ENCODE measurements at regions not wholly inside any gene's neighbourhood (a gene's known extent, or its start where the extent isn't known, plus 50 kb on each side); places are given as distances from the start of the nearest gene placed in this dataset.
A peak's percentile ranks its signal among the peaks of the same experiment; 100 is the strongest.

- no CpG with 5 or more reads among the region's 6 CpGs for WGBS (ENCODE audit: extremely low coverage, insufficient coverage, insufficient read length)
- Histone ChIP-seq H3K9me3 (ENCODE audit: insufficient read depth, low read depth, low read length) (no peaks in the 10 kb centered on the region), H3K79me1 (ENCODE audit: low read length) (no peaks in the 10 kb centered on the region), H2AK5ac (ENCODE audit: low read length) (no peak overlapping the region), H3K4ac (ENCODE audit: low read depth, low read length) (peak overlapping the region; percentile 15), H3K14ac (ENCODE audit: low read length) (no peak overlapping the region), H3K4me3 (ENCODE audit: low read depth, low read length) (no peak overlapping the region), H3K4me2 (ENCODE audit: low read length) (no peak overlapping the region), H2BK5ac (ENCODE audit: low read depth, low read length, poor library complexity) (no peak overlapping the region), H3K79me2 (ENCODE audit: control insufficient read depth, insufficient read depth, low read length, poor library complexity) (no peaks in the 10 kb centered on the region), H2AFZ (ENCODE audit: insufficient read depth, low read length, poor library complexity) (no peak overlapping the region), H4K8ac (ENCODE audit: low read depth, low read length) (no peak overlapping the region), H3K18ac (ENCODE audit: low read length) (no peak overlapping the region), H3K23ac (ENCODE audit: low read length) (no peak overlapping the region), H2BK120ac (ENCODE audit: insufficient read depth, low read length, poor library complexity) (no peak overlapping the region), H3K9ac (ENCODE audit: low read length) (no peak overlapping the region), H4K91ac (ENCODE audit: low read depth, low read length) (no peak overlapping the region), H3K4me1 (ENCODE audit: control insufficient read depth in 1 of 2, insufficient read depth in 2 of 2, low read length in 2 of 2) (no peaks in the 10 kb centered on the region), H3K27me3 (ENCODE audit: insufficient read depth, low read length) (no peaks in the 10 kb centered on the region), H4K12ac (ENCODE audit: low read depth, low read length) (no peak overlapping the region), H2BK12ac (ENCODE audit: low read length) (no peak overlapping the region), H3K36me3 (ENCODE audit: control insufficient read depth in 1 of 2, insufficient read depth in 2 of 2, low read length in 2 of 2) (no peaks in the 10 kb centered on the region), H3K27ac (ENCODE audit: low read depth, low read length) (no peak overlapping the region)
- DNase-seq: no peak
These were observed 117.7 kb upstream of the CCDC28A start for GRCh38 chr6:138655828-138656227.

- Histone ChIP-seq H3K14ac (ENCODE audit: low read length) (no peak overlapping the region), H3K36me3 (ENCODE audit: control insufficient read depth in 1 of 2, insufficient read depth in 2 of 2, low read length in 2 of 2) (no peaks in the 10 kb centered on the region)
These were observed 117.1 kb upstream of the CCDC28A start for GRCh38 chr6:138656364-138657064.

GRCh38 chr6:138657065-138657425, 116.5 kb upstream of the CCDC28A start:
- Histone ChIP-seq H3K4me3 (ENCODE audit: low read depth, low read length) (no peak overlapping the region), H3K4me2 (ENCODE audit: low read length) (no peak overlapping the region), H3K79me1 (ENCODE audit: low read length) (peaks cover 5% of the 10 kb centered on the region), H2AFZ (ENCODE audit: insufficient read depth, low read length, poor library complexity) (no peak overlapping the region), H3K18ac (ENCODE audit: low read length) (no peak overlapping the region), H4K91ac (ENCODE audit: low read depth, low read length) (no peak overlapping the region), H3K4ac (ENCODE audit: low read depth, low read length) (no peak overlapping the region), H3K9me3 (ENCODE audit: insufficient read depth, low read depth, low read length) (no peaks in the 10 kb centered on the region), H3K14ac (ENCODE audit: low read length) (no peak overlapping the region), H3K79me2 (ENCODE audit: control insufficient read depth, insufficient read depth, low read length, poor library complexity) (peaks cover 3% of the 10 kb centered on the region), H3K23ac (ENCODE audit: low read length) (no peak overlapping the region), H3K9ac (ENCODE audit: low read length) (no peak overlapping the region), H2BK12ac (ENCODE audit: low read length) (no peak overlapping the region), H3K36me3 (ENCODE audit: control insufficient read depth in 1 of 2, insufficient read depth in 2 of 2, low read length in 2 of 2) (no peaks in the 10 kb centered on the region), H4K8ac (ENCODE audit: low read depth, low read length) (no peak overlapping the region), H2BK120ac (ENCODE audit: insufficient read depth, low read length, poor library complexity) (no peak overlapping the region), H2BK5ac (ENCODE audit: low read depth, low read length, poor library complexity) (no peak overlapping the region), H2AK5ac (ENCODE audit: low read length) (no peak overlapping the region), H3K27ac (ENCODE audit: low read depth, low read length) (no peak overlapping the region), H3K4me1 (ENCODE audit: control insufficient read depth in 1 of 2, insufficient read depth in 2 of 2, low read length in 2 of 2) (peaks cover 0 to 3% of the 10 kb centered on the region in 2 experiments), H3K27me3 (ENCODE audit: insufficient read depth, low read length) (no peaks in the 10 kb centered on the region), H4K12ac (ENCODE audit: low read depth, low read length) (no peak overlapping the region)
- WGBS (ENCODE audit: extremely low coverage, insufficient coverage, insufficient read length): no CpG with 5 or more reads among the region's 2 CpGs
- DNase-seq: no peak

More at GRCh38 chr6:138656364-138657064, 117.1 kb upstream of the CCDC28A start:
- H3K9me3 ChIP-seq (ENCODE audit: insufficient read depth, low read depth, low read length): no peaks in the 10 kb centered on the region
- H2BK120ac ChIP-seq (ENCODE audit: insufficient read depth, low read length, poor library complexity): no peak overlapping the region
- no peak overlapping the region for H4K8ac ChIP-seq (ENCODE audit: low read depth, low read length)
- no peak overlapping the region for H3K4me2 ChIP-seq (ENCODE audit: low read length)
- peaks cover 2% of the 10 kb centered on the region for H3K79me1 ChIP-seq (ENCODE audit: low read length)
- H3K4ac ChIP-seq (ENCODE audit: low read depth, low read length): no peak overlapping the region
- H3K79me2 ChIP-seq (ENCODE audit: control insufficient read depth, insufficient read depth, low read length, poor library complexity): peaks cover 3% of the 10 kb centered on the region
- no peak overlapping the region for H2BK12ac ChIP-seq (ENCODE audit: low read length)
- DNase-seq: no peak
- no peak overlapping the region for H2AFZ ChIP-seq (ENCODE audit: insufficient read depth, low read length, poor library complexity)
- no peak overlapping the region for H2BK5ac ChIP-seq (ENCODE audit: low read depth, low read length, poor library complexity)
- no peak overlapping the region for H3K27ac ChIP-seq (ENCODE audit: low read depth, low read length)
- no peak overlapping the region for H2AK5ac ChIP-seq (ENCODE audit: low read length)
- H3K4me1 ChIP-seq (ENCODE audit: control insufficient read depth in 1 of 2, insufficient read depth in 2 of 2, low read length in 2 of 2): peaks cover 0 to 3% of the 10 kb centered on the region in 2 experiments
- H4K91ac ChIP-seq (ENCODE audit: low read depth, low read length): no peak overlapping the region
- H3K4me3 ChIP-seq (ENCODE audit: low read depth, low read length): no peak overlapping the region
- no peak overlapping the region for H3K18ac ChIP-seq (ENCODE audit: low read length)
- no CpG with 5 or more reads among the region's 7 CpGs for WGBS (ENCODE audit: extremely low coverage, insufficient coverage, insufficient read length)
- no peak overlapping the region for H4K12ac ChIP-seq (ENCODE audit: low read depth, low read length)
- H3K27me3 ChIP-seq (ENCODE audit: insufficient read depth, low read length): no peaks in the 10 kb centered on the region
- H3K9ac ChIP-seq (ENCODE audit: low read length): no peak overlapping the region
- H3K23ac ChIP-seq (ENCODE audit: low read length): no peak overlapping the region

GRCh38 chr6:138659998-138660397, 113.6 kb upstream of the CCDC28A start:
- Histone ChIP-seq H3K27me3 (ENCODE audit: insufficient read depth, low read length) (no peaks in the 10 kb centered on the region), H3K14ac (ENCODE audit: low read length) (no peak overlapping the region), H3K4me3 (ENCODE audit: low read depth, low read length) (no peak overlapping the region), H3K4ac (ENCODE audit: low read depth, low read length) (no peak overlapping the region), H2AK5ac (ENCODE audit: low read length) (no peak overlapping the region), H4K8ac (ENCODE audit: low read depth, low read length) (no peak overlapping the region), H3K23ac (ENCODE audit: low read length) (no peak overlapping the region), H3K9ac (ENCODE audit: low read length) (no peak overlapping the region), H3K4me1 (ENCODE audit: control insufficient read depth in 1 of 2, insufficient read depth in 2 of 2, low read length in 2 of 2) (peaks cover 0 to 3% of the 10 kb centered on the region in 2 experiments), H3K9me3 (ENCODE audit: insufficient read depth, low read depth, low read length) (no peaks in the 10 kb centered on the region), H2BK120ac (ENCODE audit: insufficient read depth, low read length, poor library complexity) (no peak overlapping the region), H3K79me2 (ENCODE audit: control insufficient read depth, insufficient read depth, low read length, poor library complexity) (peaks cover 3% of the 10 kb centered on the region), H3K18ac (ENCODE audit: low read length) (no peak overlapping the region), H4K91ac (ENCODE audit: low read depth, low read length) (no peak overlapping the region), H3K36me3 (ENCODE audit: control insufficient read depth in 1 of 2, insufficient read depth in 2 of 2, low read length in 2 of 2) (no peaks in the 10 kb centered on the region), H3K4me2 (ENCODE audit: low read length) (no peak overlapping the region), H2AFZ (ENCODE audit: insufficient read depth, low read length, poor library complexity) (no peak overlapping the region), H4K12ac (ENCODE audit: low read depth, low read length) (no peak overlapping the region), H2BK12ac (ENCODE audit: low read length) (no peak overlapping the region), H3K27ac (ENCODE audit: low read depth, low read length) (no peak overlapping the region), H3K79me1 (ENCODE audit: low read length) (peaks cover 7% of the 10 kb centered on the region), H2BK5ac (ENCODE audit: low read depth, low read length, poor library complexity) (no peak overlapping the region)
- DNase-seq: no peak
- WGBS (ENCODE audit: extremely low coverage, insufficient coverage, insufficient read length): no CpG with 5 or more reads among the region's 2 CpGs
